HepG2 (cell line): ENCODE measurements at regions not wholly inside any gene's neighbourhood (a gene's known extent, or its start where the extent isn't known, plus 50 kb on each side); places are given as distances from the start of the nearest gene placed in this dataset.

Experiments
- ATAC-seq: fragments of 200-7000 bp; cut with Tn5 transposase; 3 replicates; pipeline ENCODE4 v1.9.1; 2020; ENCODE audit warnings: mild to moderate bottlenecking, moderate library complexity
- BruUV-seq: library from RNA; stranded (reverse); fragments of 400-500 nt; replicated peaks from 2 replicates; lab custom pipeline; 2021; lab: Mats Ljungman, UMichigan
- CTCF ChIA-PET: fragments of 300-600 bp; formaldehyde crosslinking; extraction: SDS; loops from one replicate; lab custom pipeline; 2021; ENCODE audit warnings: low total read pairs, inconsistent platforms, low intra/inter-chr PET ratio; lab: Yijun Ruan, JAX
- POLR2A ChIA-PET: fragments of 350-600 bp; sonication (Branson Sonifier 250); formaldehyde crosslinking; loops from one replicate; lab custom pipeline; 2020; ENCODE audit warnings: antibody characterized with exemption, inconsistent platforms; lab: Yijun Ruan, JAX
- DNase-seq: peaks from one replicate; pipeline ENCODE4 v3.0.0-alpha.2; 2015; ENCODE audit warnings: low spot score
- FAIRE-seq: peaks from 3 replicates; lab custom pipeline; 2011; peaks lifted over from hg19 to GRCh38; lab: Jason Lieb, UNC
- H2AFZ ChIP-seq: one replicate; pipeline ENCODE4 v1.6.1; 2011; ENCODE audit warnings: low read length, inconsistent platforms
- H3K27ac ChIP-seq: fragments of 300-600 bp; 3 replicates; pipeline ENCODE4 v1.8.0; 2011; ENCODE audit warnings: mixed run types, mild to moderate bottlenecking, mixed read lengths, low read length, inconsistent platforms; ENCODE audit not compliant: insufficient read depth; ENCODE audit errors: extremely low read length
- H3K27me3 ChIP-seq, 2 experiments: fragments of 200-600 bp in 1 of 2; 2 replicates in 1 of 2; 3 replicates in 1 of 2; pipeline versions ENCODE4 v1.6.0 to v1.8.0; 2011; ENCODE audit warnings: low read length in 2 of 2, mild to moderate bottlenecking in 2 of 2, moderate library complexity in 2 of 2, inconsistent platforms in 1 of 2; ENCODE audit not compliant: insufficient read depth in 2 of 2, control insufficient read depth in 1 of 2
- H3K36me3 ChIP-seq, 2 experiments: fragments of 200-600 bp in 1 of 2; replicated peaks in 1 of 2; 2 replicates in 1 of 2; 3 replicates in 1 of 2; pipeline versions ENCODE4 v1.5.1 to v1.8.0; 2011; ENCODE audit warnings: low read length in 2 of 2, inconsistent platforms in 1 of 2; ENCODE audit not compliant: insufficient read depth in 2 of 2, control insufficient read depth in 1 of 2
- H3K4me1 ChIP-seq: 2 replicates; pipeline ENCODE4 v1.5.1; 2012; ENCODE audit warnings: low read length, inconsistent platforms; ENCODE audit not compliant: insufficient read depth
- H3K4me2 ChIP-seq: 2 replicates; pipeline ENCODE4 v1.6.0; 2011; ENCODE audit warnings: low read depth, low read length, inconsistent platforms
- H3K4me3 ChIP-seq, 3 experiments: fragments of 200-600 bp in 1 of 3; sonication (generic), shearing (Covaris generic) in 1 of 3; replicated peaks in 1 of 3; 2 replicates each; pipeline ENCODE4 v1.5.1; 2011 to 2016; ENCODE audit warnings: low read length in 3 of 3, inconsistent platforms in 2 of 3, low read depth in 2 of 3, mild to moderate bottlenecking in 2 of 3, control low read depth in 1 of 3, mixed read lengths in 1 of 3; ENCODE audit not compliant: insufficient read depth in 1 of 3
- H3K79me2 ChIP-seq: one replicate; pipeline ENCODE4 v1.6.1; 2011; ENCODE audit warnings: low read length, inconsistent platforms; ENCODE audit not compliant: insufficient read depth
- H3K9ac ChIP-seq: 2 replicates; pipeline ENCODE4 v1.6.0; 2011; ENCODE audit warnings: mild to moderate bottlenecking, low read depth, low read length, inconsistent platforms; ENCODE audit not compliant: insufficient read depth
- H3K9me3 ChIP-seq: 2 replicates; pipeline ENCODE4 v1.5.1; 2012; ENCODE audit warnings: mild to moderate bottlenecking, low read length
- H4K20me1 ChIP-seq: 2 replicates; pipeline ENCODE4 v1.6.0; 2011; ENCODE audit warnings: inconsistent platforms, mild to moderate bottlenecking, low read length, moderate library complexity; ENCODE audit not compliant: insufficient read depth
- ETV5 ChIP-seq: IDR thresholded peaks from 2 replicates; pipeline ENCODE4 v1.6.1; 2018; ENCODE audit warnings: missing biosample characterization, missing genetic modification reagents, inconsistent platforms, borderline replicate concordance
- RARA ChIP-seq: IDR thresholded peaks from 2 replicates; pipeline ENCODE4 v1.6.1; 2016; ENCODE audit warnings: missing genetic modification reagents, missing compliant biosample characterization
- TERF1 ChIP-seq: sonication (generic); formaldehyde crosslinking; IDR thresholded peaks from 2 replicates; pipeline ENCODE4 v1.8.0; 2022; ENCODE audit warnings: mild to moderate bottlenecking, missing genetic modification reagents, moderate library complexity
- ZNF12 ChIP-seq: sonication (generic); formaldehyde crosslinking; IDR thresholded peaks from 2 replicates; pipeline ENCODE4 v1.5.0; 2020; ENCODE audit warnings: missing genetic modification reagents
- ZNF274 ChIP-seq: sonication (generic); formaldehyde crosslinking; IDR thresholded peaks from 2 replicates; pipeline ENCODE4 v1.5.1; 2020; ENCODE audit warnings: mild to moderate bottlenecking, missing genetic modification reagents
- ZNF468 ChIP-seq: sonication (generic); formaldehyde crosslinking; IDR thresholded peaks from 2 replicates; pipeline ENCODE4 v1.8.0; 2022; ENCODE audit warnings: mild to moderate bottlenecking, moderate library complexity, missing genetic modification reagents
- ZNF724P ChIP-seq: sonication (generic); formaldehyde crosslinking; IDR thresholded peaks from 2 replicates; pipeline ENCODE4 v1.8.0; 2022; ENCODE audit warnings: missing genetic modification reagents, borderline replicate concordance
- ZNF841 ChIP-seq: sonication (generic); formaldehyde crosslinking; IDR thresholded peaks from 2 replicates; pipeline ENCODE4 v1.8.1; 2023; ENCODE audit warnings: missing genetic modification reagents, borderline replicate concordance
- WGBS: methylation state at CpG from one replicate; pipeline ENCODE4 v1.1.6; 2017; ENCODE audit warnings: low lambda C conversion rate; 5-methylcytosine and 5-hydroxymethylcytosine counted together
- in situ Hi-C: cut with HindIII; loops from 2 replicates; pipeline ENCODE4 v1.10.0; 2017; ENCODE audit warnings: low pct_unique_long_range_greater_than_20kb; ENCODE audit not compliant: extremely low pct_ligation_motif_present
- intact Hi-C: fragments of 100-400 bp; cut with micrococcal nuclease; formaldehyde crosslinking; loops from one replicate; pipeline ENCODE4 v1.10.0; 2022; ENCODE audit not compliant: unreplicated experiment

GRCh38 chr14:71273366-71273765, 366.1 kb downstream of the PCNX1 start (continued):
- TF ChIP-seq ZNF841 (CRISPR knock-in tag) (no peak), ETV5 (CRISPR knock-in tag) (no peak), ZNF12 (CRISPR knock-in tag) (no peak)

GRCh38 chr14:71284048-71284447, 376.8 kb downstream of the PCNX1 start:
- CTCF ChIA-PET = no interaction called here
- in situ Hi-C loops = no loop called here

More at GRCh38 chr14:71284048-71284447, 376.8 kb downstream of the PCNX1 start:
- Histone ChIP-seq H4K20me1 (no peaks in the 10 kb centered on the region), H3K27me3 (peaks cover 0 to 1% of the 10 kb centered on the region in 2 experiments; a peak in 2 of 5 replicates), H3K36me3 (no peaks in the 10 kb centered on the region), H3K9me3 (no peaks in the 10 kb centered on the region), H3K79me2 (no peaks in the 10 kb centered on the region), H3K4me3 (no peak overlapping the region), H3K4me1 (no peaks in the 10 kb centered on the region), H2AFZ (no peak overlapping the region), H3K27ac (no peak overlapping the region), H3K9ac (no peak overlapping the region), H3K4me2 (no peak overlapping the region)
- 0% methylated on average over 2 of the region's 2 CpGs for WGBS
- TF ChIP-seq RARA (CRISPR knock-in tag) = no peak
- TF ChIP-seq ZNF274 = no peak
- no peak for TF ChIP-seq ZNF468 (CRISPR knock-in tag)
- TF ChIP-seq ZNF724P (CRISPR knock-in tag) = no peak
- no peak for TF ChIP-seq TERF1
- BruUV-seq = no TSS peak
- FAIRE-seq (no peak), DNase-seq (no peak), ATAC-seq (no peak)
- intact Hi-C loops = no loop called here
- POLR2A ChIA-PET = no interaction called here
